GM10266 (cell line): ENCODE measurements at regions not wholly inside any gene's neighbourhood (a gene's known extent, or its start where the extent isn't known, plus 50 kb on each side); places are given as distances from the start of the nearest gene placed in this dataset.

Experiments
- DNase-seq: peaks from one replicate; pipeline ENCODE4 v3.0.0; 2012; ENCODE audit errors: extremely low spot score
- CTCF ChIP-seq: IDR thresholded peaks from 2 replicates; pipeline ENCODE4 v1.5.1; 2012; ENCODE audit warnings: mild to moderate bottlenecking, low read depth; ENCODE audit not compliant: control insufficient read depth, insufficient read depth; ENCODE audit errors: missing control alignments

- no peak for TF ChIP-seq CTCF
- DNase-seq, result peak; percentile 15
Measured at GRCh38 chr5:159459951-159460538, 129.8 kb upstream of the IL12B start.

DNA sequence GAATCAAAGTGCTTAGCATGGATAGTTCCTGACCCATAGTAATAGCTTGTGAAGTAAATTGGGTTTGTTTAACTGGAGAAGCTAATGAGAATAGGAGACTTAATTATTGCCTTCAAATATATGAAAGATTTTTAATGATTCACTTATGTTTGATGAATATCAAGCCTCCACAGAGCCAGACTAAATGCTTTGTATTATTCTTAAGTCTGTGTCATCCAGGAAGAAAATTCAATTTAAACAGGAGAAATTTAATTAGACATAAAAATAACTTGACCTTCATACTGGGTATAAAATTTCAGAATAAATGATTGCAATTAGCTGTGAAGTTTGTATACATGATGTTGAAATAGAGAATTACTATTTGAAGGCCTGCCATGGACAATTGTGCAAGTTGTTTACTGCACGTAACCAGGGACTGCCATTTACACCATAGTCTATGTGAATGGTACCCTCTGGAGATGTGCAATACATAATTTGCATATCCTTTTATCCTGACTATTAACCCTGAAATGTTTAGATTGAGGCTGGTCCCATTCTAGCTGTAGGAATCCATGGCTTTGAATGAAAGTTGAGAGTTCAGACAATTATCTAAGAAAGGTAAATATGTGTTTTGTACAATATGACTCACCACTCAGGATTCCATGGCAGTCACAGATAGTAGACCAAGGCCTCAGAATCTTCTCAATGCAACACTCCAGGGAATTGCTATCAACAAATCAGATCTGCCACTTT is 133.5 kb upstream of the IL12B start:
- no peak for DNase-seq
- TF ChIP-seq CTCF, result no peak

GRCh38 chr5:159465604-159466003 is 135.3 kb upstream of the IL12B start:
- no peak for DNase-seq
- TF ChIP-seq CTCF, result no peak

DNA sequence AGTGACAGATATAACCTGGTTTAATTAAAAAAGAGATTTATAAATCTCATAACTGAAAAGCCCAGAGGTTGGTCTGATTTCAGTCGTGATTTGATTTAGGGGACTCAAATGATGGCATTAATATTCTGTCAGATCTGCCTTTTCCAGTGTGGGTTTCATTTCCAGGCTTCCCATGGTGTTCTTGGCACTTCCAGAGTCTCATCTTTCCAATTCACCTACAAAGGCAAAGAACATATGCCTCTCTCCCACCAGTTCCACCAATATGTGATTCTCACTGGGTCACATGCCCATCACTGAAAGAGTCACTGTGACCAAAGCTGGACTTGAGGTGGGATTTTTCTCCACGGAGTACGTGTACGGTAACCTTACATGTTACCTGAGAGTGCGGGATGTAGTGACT is 137.4 kb upstream of the IL12B start:
- no peak for DNase-seq
- TF ChIP-seq CTCF, result no peak

- no peak for TF ChIP-seq CTCF
- no peak for DNase-seq
Measured at GRCh38 chr5:159469496-159470372, 139.4 kb upstream of the IL12B start.

DNA sequence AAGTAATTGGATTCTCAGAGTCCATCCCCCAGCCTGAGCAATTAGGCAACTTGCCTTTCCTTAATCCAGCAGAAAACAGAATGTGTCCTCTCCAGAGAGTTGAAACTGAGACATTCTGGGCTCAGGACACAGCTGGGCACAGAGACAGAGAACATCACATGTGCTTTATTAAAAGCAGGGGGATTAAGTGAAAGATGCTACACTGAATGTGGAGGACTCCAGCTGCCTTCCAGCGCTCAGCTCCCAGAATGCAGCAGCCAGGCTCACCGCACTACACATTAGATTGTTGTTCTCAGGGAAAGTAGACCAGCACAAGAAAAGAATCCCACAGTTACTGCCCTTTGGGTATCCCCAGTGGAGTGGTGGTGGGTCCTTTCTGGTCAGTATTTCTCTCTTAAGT is 141.6 kb upstream of the IL12B start:
- no peak for DNase-seq
- TF ChIP-seq CTCF, result no peak

DNA sequence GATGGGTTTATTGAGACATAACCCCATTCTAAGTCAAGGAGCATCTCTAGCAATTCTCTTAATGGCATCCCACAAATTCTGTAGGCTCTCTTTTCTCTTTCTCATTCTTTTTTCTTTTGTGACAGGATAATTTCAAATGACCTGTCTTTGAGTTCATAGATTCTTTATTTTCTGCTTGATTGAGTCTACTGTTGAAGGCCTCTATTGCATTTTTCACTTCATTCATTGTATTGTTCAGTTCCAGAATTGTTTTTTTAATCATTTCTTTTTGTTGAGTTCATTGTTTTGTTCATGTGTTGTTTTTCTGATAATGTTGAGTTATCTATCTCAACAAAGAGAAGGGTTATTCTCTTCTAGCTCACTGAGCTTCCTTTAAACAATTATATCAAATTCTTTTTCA is 144.7 kb upstream of the IL12B start:
- DNase-seq, result no peak
- TF ChIP-seq CTCF, result no peak
